ENCODE measurements at regions not wholly inside any gene's neighbourhood (a gene's known extent, or its start where the extent isn't known, plus 50 kb on each side); places are given as distances from the start of the nearest gene placed in this dataset.

DNA sequence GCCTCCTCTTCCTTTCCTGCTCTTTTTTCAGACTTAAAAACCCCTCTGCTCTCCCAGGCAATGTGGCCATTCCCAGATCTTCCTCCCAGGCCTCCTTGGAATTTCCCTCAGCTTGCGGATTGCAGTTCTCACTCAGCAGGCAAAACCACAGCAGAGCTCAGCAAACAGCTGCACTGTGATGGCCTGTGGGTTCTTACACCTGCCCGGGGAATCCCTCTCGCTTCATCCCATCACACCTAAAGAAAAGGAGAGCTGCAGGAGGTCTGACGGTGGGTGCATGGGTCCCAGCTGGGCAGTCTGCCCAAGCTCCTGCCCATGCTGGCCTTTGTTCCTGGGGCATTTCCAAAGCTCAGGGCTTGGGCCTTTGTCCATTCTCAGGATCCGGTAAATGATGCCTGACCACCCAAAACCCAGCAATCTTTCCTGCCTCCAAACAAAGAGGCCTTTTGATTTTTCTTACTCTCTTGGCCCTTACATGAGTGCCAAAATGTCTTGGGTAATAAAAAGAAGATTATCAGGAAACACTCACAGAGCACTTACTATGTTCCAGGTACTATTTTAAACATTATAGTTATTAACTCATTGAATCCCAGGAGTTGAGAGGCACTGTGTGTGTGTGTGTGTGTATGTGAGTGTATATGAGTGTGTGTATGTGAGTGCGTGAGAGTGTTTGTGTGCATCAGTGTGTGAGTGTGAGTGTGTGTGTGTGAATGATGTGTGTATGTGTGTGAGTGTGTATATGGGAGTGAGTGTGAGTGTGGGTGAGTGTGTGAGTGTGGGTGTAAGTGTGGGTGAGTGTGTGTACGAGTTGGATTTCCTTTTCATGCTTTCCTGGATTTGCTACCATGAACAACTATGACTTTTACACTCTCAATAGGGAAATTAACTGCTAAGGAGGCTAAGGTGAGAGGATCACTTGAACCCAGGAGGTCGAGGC, 64.5 kb upstream of the PODXL start:
- TF ChIP-seq, protein P1, sequence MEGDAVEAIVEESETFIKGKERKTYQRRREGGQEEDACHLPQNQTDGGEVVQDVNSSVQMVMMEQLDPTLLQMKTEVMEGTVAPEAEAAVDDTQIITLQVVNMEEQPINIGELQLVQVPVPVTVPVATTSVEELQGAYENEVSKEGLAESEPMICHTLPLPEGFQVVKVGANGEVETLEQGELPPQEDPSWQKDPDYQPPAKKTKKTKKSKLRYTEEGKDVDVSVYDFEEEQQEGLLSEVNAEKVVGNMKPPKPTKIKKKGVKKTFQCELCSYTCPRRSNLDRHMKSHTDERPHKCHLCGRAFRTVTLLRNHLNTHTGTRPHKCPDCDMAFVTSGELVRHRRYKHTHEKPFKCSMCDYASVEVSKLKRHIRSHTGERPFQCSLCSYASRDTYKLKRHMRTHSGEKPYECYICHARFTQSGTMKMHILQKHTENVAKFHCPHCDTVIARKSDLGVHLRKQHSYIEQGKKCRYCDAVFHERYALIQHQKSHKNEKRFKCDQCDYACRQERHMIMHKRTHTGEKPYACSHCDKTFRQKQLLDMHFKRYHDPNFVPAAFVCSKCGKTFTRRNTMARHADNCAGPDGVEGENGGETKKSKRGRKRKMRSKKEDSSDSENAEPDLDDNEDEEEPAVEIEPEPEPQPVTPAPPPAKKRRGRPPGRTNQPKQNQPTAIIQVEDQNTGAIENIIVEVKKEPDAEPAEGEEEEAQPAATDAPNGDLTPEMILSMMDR (conservative IDR thresholded peaks at IDR 0.05): no peak
- no peak for TF ChIP-seq EZH2 (IDR thresholded peaks at IDR 0.05; ENCODE audit: low read depth)
